VCaP (cell line): ENCODE measurements at regions not wholly inside any gene's neighbourhood (a gene's known extent, or its start where the extent isn't known, plus 50 kb on each side); places are given as distances from the start of the nearest gene placed in this dataset.
A peak's percentile ranks its signal among the peaks of the same experiment; 100 is the strongest.

Experiments
- H3K27ac ChIP-seq: fragments of 450-650 bp; 2 replicates; pipeline ENCODE4 v1.5.1; 2017
- TF ChIP-seq, protein P1 (sequence below): fragments of 450-650 bp; conservative IDR thresholded peaks from 2 replicates; pipeline ENCODE4 v1.5.1; 2017; ENCODE audit warnings: mild to moderate bottlenecking, moderate library complexity

DNA sequence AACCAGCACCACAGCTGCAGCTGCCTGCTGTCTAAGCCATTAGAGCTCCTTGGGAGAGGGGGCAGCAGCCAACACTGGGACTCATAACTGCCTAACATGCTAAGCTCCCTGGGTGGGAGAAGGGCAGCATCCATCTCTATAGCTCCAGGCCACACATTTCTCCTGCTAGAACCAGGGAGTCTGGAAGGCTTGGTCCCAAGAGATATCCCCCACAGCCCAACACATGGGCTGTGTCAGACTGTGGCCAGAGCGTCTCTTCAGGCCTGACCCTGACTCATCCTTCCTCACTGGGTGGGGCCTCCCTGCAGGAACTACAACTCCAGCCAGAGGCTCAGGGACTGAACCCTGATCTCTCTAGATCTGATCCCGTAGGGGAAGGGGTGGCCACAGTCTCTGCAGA is 411.1 kb downstream of the HDGFL1 start:
- TF ChIP-seq, protein P1, sequence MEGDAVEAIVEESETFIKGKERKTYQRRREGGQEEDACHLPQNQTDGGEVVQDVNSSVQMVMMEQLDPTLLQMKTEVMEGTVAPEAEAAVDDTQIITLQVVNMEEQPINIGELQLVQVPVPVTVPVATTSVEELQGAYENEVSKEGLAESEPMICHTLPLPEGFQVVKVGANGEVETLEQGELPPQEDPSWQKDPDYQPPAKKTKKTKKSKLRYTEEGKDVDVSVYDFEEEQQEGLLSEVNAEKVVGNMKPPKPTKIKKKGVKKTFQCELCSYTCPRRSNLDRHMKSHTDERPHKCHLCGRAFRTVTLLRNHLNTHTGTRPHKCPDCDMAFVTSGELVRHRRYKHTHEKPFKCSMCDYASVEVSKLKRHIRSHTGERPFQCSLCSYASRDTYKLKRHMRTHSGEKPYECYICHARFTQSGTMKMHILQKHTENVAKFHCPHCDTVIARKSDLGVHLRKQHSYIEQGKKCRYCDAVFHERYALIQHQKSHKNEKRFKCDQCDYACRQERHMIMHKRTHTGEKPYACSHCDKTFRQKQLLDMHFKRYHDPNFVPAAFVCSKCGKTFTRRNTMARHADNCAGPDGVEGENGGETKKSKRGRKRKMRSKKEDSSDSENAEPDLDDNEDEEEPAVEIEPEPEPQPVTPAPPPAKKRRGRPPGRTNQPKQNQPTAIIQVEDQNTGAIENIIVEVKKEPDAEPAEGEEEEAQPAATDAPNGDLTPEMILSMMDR = no peak
- no peak overlapping the region for H3K27ac ChIP-seq

DNA sequence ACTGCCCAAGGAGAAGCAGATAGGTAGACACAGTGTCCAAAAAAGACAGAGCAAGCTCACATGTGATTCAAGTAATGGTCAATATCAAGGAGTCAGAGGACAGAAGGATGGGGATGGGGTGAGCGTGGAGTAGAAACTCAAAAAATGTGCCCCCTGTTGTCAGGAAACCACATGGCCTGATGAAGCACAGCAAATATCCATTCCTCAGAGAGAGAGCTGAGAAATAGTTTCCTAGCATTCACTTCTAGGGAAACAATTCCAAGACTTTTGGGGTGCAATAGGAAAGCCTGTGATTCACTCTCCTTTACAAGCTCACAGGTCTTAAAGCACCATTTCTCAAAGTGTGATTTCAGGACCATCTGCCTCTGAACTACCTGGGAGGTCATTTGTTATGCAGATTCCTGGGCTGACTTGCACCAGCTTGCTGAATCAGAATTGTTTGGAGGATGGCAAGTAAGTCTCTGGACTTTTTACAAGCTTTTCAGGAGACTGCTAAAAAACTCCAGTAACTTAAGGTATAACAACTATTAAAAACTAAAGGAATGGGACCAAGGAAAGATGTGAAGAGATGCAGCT is 432.8 kb downstream of the HDGFL1 start:
- TF ChIP-seq, protein P1 = no peak

DNA sequence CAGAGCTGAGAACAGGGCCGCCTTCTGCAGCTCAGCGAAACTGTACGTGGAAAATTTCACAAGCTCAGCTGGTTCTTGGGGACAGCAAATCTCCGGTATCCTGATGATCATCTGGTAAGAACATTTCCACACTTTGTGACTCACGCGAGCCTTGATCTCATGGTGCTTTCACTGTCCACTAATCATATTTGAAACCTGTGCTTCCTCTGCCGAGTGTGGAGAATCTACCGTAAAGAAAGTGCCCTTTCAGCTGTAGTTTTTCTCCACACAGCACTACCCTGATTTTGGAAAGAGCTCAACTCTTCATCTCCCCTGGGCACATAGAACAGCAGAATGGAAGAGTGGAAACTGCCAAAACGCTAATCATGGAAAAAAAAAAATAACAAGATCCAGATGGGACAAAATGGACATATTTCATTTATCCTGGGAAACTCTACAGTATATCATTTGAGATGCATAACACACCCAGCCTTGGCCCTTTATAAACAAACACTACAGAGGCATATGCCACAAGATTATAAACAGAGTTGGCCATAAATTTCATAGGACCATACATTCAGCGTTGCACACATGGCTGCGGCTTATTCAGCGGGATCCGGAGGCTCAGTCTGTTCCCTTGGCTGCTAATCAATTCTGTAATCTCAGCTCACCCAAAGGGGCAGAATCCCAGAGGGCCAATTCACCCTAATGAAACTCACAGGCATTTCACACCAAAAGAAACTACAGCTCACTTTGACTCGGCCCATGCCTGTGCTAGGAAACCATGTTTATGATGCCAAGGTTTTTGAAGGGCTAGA is 434.5 kb downstream of the HDGFL1 start:
- no peak overlapping the region for H3K27ac ChIP-seq
- TF ChIP-seq, protein P1 = no peak

More for the DNA sequence above, 432.8 kb downstream of the HDGFL1 start:
- H3K27ac ChIP-seq = no peak overlapping the region

DNA sequence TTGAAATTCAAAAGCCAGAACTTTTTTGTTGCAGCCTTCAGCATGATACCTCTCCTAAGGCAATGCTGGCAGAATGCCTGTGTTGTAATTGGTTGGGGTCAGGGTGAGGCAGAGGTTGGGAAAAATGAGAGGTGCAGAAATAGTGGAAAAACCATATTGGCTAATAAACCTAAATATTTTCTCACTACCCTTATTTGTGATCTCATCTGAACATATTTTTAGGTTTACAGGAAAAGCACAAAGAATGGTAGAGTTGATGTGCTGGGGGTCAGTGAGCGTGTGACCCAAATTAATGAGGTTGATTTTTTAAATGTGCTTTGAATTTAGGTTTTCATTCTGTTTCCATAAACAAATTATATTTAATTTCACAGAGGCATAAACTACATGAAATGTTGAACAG is 437.3 kb downstream of the HDGFL1 start:
- H3K27ac ChIP-seq = no peak overlapping the region
- TF ChIP-seq, protein P1 = no peak

DNA sequence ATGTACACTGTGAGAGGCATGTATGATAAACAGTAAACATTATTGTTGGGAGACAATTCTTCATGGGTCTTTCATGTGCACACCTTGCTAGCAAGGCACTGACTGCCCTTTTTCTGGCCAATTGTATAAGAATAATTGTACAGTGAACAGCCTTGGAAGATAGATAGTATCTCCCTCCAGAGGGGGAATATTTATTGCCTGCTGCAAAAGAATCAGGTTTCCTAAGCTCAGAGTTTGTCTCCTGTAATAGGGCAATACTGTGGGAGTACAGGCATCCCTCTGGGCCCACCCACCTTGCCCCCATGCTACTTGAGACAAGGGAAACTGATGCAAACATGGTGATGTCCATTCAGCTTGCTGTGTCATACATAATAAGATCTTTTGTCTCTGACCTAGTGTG is 442.2 kb downstream of the HDGFL1 start:
- H3K27ac ChIP-seq = no peak overlapping the region
- TF ChIP-seq, protein P1 = no peak

DNA sequence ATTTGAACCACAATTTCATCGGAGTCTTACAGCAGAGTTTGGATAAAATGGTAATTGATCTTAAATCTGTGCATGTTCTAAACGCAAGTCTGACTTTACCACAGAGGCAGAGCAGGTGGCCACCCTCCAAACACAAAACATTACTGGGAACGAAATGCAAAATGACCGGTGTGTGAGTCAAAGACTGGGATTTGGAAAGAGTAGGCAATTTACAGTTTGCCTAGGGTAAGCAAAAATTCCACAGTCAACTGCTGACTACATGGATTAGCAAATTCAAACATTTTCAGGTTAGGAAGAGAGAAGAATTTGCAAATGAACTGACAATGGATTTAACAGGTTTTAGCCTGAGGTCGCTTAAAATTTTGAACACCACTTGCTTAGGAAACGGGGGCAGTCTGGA is 444.4 kb downstream of the HDGFL1 start:
- TF ChIP-seq, protein P1 = no peak
- no peak overlapping the region for H3K27ac ChIP-seq

DNA sequence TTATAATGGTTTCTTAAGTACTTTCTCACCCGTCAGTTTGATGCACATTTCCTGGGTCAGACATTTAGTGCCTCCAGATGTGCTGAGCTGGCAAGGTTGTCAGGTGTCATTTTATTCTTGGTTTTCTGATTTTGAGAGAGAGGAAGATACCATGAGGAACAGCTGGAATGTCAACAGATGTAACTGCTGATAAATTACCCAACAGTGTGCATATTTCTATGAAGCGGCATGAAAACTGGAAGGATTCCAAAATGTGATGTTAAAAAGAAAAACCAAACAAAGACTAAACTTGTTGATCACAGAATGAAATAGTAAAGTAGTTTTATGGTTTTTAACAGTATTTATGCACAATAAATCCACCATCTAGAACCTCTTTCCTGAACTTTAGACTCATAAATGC is 447.3 kb downstream of the HDGFL1 start:
- H3K27ac ChIP-seq = peak overlapping the region; percentile 19; the same call in 1 of the 2 replicates
- TF ChIP-seq, protein P1 = no peak
